HFF-Myc (cell line): ENCODE measurements at regions not wholly inside any gene's neighbourhood (a gene's known extent, or its start where the extent isn't known, plus 50 kb on each side); places are given as distances from the start of the nearest gene placed in this dataset.

ENCODE experiments used
- DNase-seq: peaks from one replicate; pipeline ENCODE4 v3.0.0-alpha.2; 2011; ENCODE audit warnings: low read depth; ENCODE audit errors: extremely low read depth
- H3K4me3 ChIP-seq: replicated peaks from 2 replicates; pipeline ENCODE4 v1.5.1; 2011; ENCODE audit warnings: low read depth, mild to moderate bottlenecking, control low read depth, low read length
- CTCF ChIP-seq: IDR thresholded peaks from 2 replicates; pipeline ENCODE4 v1.5.1; 2012; ENCODE audit warnings: mild to moderate bottlenecking, low read depth, low read length, control low read depth; ENCODE audit errors: missing control alignments

DNA sequence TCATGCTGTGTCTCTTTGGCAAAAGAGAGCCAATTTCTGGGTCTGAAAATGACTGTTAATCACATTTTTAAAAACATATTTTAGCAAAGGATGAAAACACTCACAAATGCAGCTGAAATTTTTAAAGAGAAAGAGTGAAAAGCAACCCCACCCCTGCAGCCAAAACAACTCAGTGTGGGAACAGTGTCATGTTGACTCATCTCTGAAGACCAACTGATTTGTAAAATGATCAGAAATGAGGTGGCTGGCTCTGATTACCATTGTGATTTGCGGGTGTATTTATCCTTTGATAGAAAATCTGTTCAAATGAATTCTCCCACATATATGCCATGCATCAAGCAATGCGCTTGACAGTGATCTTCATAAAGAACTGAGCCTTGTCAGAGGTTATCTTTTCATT, 287.0 kb upstream of the ESRRG start:
- DNase-seq: no peak
- no peak for TF ChIP-seq CTCF
- H3K4me3 ChIP-seq: no peak overlapping the region

DNA sequence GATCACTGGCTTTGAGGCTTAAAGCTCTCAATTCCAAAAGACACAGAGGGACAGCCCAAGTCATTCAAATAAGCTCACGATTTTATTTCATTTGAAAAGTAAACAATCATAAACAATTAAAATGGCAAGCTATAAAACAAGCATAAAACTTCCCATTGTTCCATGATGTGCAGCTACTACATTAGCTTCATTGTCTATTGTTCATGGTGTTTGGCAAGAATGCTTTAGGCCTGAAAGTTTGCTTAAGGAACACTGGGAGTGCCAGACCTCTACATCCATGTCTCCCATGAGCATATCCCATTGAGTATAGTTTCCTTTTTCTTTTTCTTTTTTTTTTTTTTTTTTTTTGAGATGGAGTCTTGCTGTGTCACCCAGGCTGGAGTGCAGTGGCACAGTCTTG, 286.1 kb upstream of the ESRRG start:
- no peak for DNase-seq
- H3K4me3 ChIP-seq: no peak overlapping the region
- no peak for TF ChIP-seq CTCF

GRCh38 chr1:217004776-217005436, 281.7 kb upstream of the ESRRG start:
- no peak overlapping the region for H3K4me3 ChIP-seq
- no peak for DNase-seq
- TF ChIP-seq CTCF: no peak

- no peak for DNase-seq
- no peak overlapping the region for H3K4me3 ChIP-seq
- no peak for TF ChIP-seq CTCF
These were observed 280.1 kb upstream of the ESRRG start for GRCh38 chr1:217003355-217003754.

GRCh38 chr1:216997831-216998230, 274.6 kb upstream of the ESRRG start:
- no peak for TF ChIP-seq CTCF
- no peak overlapping the region for H3K4me3 ChIP-seq
- DNase-seq: no peak

DNA sequence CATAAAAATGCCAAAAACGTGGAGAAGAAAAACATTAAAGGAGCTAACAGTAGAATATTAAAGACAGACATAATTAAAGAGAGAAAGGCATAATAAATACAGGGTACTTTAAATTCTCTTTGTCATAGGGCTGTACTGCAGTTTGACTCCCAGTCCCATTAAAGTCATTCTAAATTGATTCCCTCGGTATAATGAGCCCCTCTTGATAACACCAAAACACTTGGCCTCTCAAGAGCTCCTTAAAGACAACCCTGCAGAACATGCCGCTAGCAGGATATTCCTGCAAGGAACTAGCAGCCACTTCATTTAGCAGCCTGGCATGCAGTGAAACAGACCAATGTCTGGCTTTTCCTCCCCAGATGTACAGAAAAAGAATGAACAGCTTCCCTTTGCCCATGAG, 273.8 kb upstream of the ESRRG start:
- DNase-seq: no peak
- TF ChIP-seq CTCF: no peak
- no peak overlapping the region for H3K4me3 ChIP-seq

- H3K4me3 ChIP-seq: no peak overlapping the region
- no peak for TF ChIP-seq CTCF
- no peak for DNase-seq
These were observed 261.3 kb upstream of the ESRRG start for GRCh38 chr1:216984536-216984935.
